ENCODE measurements at regions not wholly inside any gene's neighbourhood (a gene's known extent, or its start where the extent isn't known, plus 50 kb on each side); places are given as distances from the start of the nearest gene placed in this dataset.

DNA sequence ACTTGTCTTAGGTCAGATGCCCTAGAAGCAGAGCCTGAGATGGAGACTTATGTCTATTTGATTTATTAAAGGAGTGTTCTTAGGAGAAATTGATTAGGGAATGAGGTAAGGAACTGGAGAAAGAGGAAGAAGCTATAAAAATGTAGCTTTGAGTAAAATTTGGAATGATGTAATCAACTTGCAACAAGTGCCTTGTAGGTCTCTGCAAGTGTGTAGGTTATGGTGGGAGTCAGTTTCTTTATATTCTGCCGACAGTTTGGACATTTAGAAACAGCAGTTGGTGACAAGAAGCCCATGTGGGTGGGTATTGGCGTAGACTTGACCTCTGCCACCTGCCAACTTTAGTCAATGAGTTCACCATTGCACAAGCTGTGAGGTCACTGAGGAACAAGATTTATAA lies 986.5 kb downstream of the CDH18 start:
- TF ChIP-seq EZH2phosphoT487 (IDR thresholded peaks at IDR 0.05; ENCODE audit: low read depth, severe bottlenecking, unreplicated experiment) (no peak), EZH2 (IDR thresholded peaks at IDR 0.05; ENCODE audit: borderline replicate concordance) (no peak)
- TF ChIP-seq, protein P1, sequence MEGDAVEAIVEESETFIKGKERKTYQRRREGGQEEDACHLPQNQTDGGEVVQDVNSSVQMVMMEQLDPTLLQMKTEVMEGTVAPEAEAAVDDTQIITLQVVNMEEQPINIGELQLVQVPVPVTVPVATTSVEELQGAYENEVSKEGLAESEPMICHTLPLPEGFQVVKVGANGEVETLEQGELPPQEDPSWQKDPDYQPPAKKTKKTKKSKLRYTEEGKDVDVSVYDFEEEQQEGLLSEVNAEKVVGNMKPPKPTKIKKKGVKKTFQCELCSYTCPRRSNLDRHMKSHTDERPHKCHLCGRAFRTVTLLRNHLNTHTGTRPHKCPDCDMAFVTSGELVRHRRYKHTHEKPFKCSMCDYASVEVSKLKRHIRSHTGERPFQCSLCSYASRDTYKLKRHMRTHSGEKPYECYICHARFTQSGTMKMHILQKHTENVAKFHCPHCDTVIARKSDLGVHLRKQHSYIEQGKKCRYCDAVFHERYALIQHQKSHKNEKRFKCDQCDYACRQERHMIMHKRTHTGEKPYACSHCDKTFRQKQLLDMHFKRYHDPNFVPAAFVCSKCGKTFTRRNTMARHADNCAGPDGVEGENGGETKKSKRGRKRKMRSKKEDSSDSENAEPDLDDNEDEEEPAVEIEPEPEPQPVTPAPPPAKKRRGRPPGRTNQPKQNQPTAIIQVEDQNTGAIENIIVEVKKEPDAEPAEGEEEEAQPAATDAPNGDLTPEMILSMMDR (IDR thresholded peaks at IDR 0.05; ENCODE audit: poor library complexity) = no peak
